Sigmoid colon (tissue), 4 donors: ENCODE measurements at regions not wholly inside any gene's neighbourhood (a gene's known extent, or its start where the extent isn't known, plus 50 kb on each side); places are given as distances from the start of the nearest gene placed in this dataset.

Experiments
- EP300 ChIP-seq, 4 donors: sonication (generic); formaldehyde crosslinking; IDR thresholded peaks; one replicate each; pipeline ENCODE4 v1.6.1; 2017; ENCODE audit warnings: antibody characterized with exemption in 4 of 4
- POLR2A ChIP-seq, 2 donors: fragments of 450-650 bp; IDR thresholded peaks; one replicate each; pipeline ENCODE4 v1.6.1; 2016; ENCODE audit warnings: antibody characterized with exemption in 2 of 2, mild to moderate bottlenecking in 2 of 2, moderate library complexity in 2 of 2
- TF ChIP-seq, protein P1 (sequence below), 4 experiments: fragments of 450-650 bp in 3 of 4; fragments of 200-600 bp in 1 of 4; IDR thresholded peaks; one replicate each; pipeline ENCODE4 v1.5.1; 2016 to 2019; ENCODE audit warnings: antibody characterized with exemption in 4 of 4, mild to moderate bottlenecking in 3 of 4, moderate library complexity in 2 of 4

DNA sequence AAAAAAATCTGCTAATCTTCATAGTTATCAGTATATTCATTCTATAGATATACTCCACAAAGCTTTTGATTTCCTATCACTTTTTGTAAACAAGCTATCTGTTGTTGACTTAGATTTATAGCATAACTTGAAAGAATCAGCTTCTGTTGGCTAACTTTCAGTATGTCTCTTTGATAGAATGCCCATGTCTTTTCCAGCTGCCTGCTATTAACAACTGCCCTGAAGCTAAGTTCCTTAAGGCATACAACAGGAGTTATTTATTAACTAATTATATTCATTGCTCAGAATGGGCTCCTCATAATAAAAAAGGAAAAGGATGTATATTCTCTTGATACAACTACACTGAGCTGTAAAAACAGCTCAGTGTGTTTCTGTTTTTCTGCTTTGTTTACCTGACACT, 293.9 kb downstream of the TUSC7 start:
- TF ChIP-seq, protein P1, sequence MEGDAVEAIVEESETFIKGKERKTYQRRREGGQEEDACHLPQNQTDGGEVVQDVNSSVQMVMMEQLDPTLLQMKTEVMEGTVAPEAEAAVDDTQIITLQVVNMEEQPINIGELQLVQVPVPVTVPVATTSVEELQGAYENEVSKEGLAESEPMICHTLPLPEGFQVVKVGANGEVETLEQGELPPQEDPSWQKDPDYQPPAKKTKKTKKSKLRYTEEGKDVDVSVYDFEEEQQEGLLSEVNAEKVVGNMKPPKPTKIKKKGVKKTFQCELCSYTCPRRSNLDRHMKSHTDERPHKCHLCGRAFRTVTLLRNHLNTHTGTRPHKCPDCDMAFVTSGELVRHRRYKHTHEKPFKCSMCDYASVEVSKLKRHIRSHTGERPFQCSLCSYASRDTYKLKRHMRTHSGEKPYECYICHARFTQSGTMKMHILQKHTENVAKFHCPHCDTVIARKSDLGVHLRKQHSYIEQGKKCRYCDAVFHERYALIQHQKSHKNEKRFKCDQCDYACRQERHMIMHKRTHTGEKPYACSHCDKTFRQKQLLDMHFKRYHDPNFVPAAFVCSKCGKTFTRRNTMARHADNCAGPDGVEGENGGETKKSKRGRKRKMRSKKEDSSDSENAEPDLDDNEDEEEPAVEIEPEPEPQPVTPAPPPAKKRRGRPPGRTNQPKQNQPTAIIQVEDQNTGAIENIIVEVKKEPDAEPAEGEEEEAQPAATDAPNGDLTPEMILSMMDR (IDR thresholded peaks at IDR 0.05): no peak
- no peak for TF ChIP-seq POLR2A (IDR thresholded peaks at IDR 0.05)
- no peak for TF ChIP-seq EP300 (IDR thresholded peaks at IDR 0.05)
